PC-9 (cell line): ENCODE measurements at regions not wholly inside any gene's neighbourhood (a gene's known extent, or its start where the extent isn't known, plus 50 kb on each side); places are given as distances from the start of the nearest gene placed in this dataset.

Experiments used
- EZH2 ChIP-seq: fragments of 200-600 bp; sonication (generic); IDR thresholded peaks from 2 replicates; pipeline ENCODE4 v1.8.0; 2017; ENCODE audit warnings: antibody characterized with exemption, low read depth
- TF ChIP-seq, protein P1 (sequence below): fragments of 200-600 bp; sonication (generic); conservative IDR thresholded peaks from 2 replicates; pipeline ENCODE4 v1.6.1; 2017; ENCODE audit warnings: mixed run types, antibody characterized with exemption, mild to moderate bottlenecking, moderate library complexity

DNA sequence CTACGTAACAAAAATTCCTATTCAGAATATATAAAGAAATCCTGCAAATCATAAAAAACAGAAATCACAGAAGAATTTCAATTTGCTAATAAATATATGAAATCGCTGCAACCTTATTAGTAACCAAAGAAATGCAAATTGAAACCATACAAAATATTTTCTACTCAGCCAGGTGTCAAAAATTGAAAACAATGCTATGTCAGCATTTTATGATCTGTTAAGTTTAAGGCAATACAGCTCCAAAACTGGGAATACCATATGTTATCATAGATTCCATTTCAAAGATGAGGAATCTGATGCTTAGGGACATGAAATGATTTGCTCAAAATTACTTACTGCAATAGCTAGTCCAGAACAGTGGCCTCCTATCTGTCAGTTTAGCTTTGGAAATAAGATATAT lies 168.9 kb downstream of the ID4 start:
- TF ChIP-seq, protein P1, sequence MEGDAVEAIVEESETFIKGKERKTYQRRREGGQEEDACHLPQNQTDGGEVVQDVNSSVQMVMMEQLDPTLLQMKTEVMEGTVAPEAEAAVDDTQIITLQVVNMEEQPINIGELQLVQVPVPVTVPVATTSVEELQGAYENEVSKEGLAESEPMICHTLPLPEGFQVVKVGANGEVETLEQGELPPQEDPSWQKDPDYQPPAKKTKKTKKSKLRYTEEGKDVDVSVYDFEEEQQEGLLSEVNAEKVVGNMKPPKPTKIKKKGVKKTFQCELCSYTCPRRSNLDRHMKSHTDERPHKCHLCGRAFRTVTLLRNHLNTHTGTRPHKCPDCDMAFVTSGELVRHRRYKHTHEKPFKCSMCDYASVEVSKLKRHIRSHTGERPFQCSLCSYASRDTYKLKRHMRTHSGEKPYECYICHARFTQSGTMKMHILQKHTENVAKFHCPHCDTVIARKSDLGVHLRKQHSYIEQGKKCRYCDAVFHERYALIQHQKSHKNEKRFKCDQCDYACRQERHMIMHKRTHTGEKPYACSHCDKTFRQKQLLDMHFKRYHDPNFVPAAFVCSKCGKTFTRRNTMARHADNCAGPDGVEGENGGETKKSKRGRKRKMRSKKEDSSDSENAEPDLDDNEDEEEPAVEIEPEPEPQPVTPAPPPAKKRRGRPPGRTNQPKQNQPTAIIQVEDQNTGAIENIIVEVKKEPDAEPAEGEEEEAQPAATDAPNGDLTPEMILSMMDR: no peak
- TF ChIP-seq EZH2: no peak
